Epithelial cell of proximal tubule (primary cell): ENCODE measurements at regions not wholly inside any gene's neighbourhood (a gene's known extent, or its start where the extent isn't known, plus 50 kb on each side); places are given as distances from the start of the nearest gene placed in this dataset.
A peak's percentile ranks its signal among the peaks of the same experiment; 100 is the strongest.

ENCODE experiments used
- DNase-seq: peaks from one replicate; pipeline ENCODE4 v3.0.0-alpha.2; 2011; ENCODE audit warnings: low read depth
- H3K4me3 ChIP-seq: 2 replicates; pipeline ENCODE4 v1.5.1; 2011; ENCODE audit warnings: low read depth, mild to moderate bottlenecking, low read length
- CTCF ChIP-seq: conservative IDR thresholded peaks from 2 replicates; pipeline ENCODE4 v1.5.1; 2012; ENCODE audit warnings: low read depth, mild to moderate bottlenecking, low read length

DNA sequence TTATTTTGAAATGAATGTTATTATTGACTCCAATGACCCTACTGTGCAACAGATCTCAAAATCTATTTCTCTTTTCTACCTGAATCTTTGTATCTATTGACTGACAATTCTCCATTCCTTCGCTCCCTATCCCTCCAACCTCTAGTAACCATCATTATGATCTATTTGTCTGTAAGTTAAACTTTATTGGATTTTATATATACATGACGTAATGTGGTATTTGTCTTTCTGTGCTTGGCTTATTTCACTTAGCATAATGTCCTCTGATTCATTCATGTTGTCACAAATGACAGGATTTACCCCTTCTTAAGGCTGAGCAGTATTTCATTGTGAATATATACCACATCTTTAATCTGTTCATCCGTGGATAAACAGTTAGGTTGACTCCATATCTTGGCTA lies 200.4 kb upstream of the SORCS1 start:
- no peak overlapping the region for H3K4me3 ChIP-seq
- no peak for TF ChIP-seq CTCF
- DNase-seq = no peak

DNA sequence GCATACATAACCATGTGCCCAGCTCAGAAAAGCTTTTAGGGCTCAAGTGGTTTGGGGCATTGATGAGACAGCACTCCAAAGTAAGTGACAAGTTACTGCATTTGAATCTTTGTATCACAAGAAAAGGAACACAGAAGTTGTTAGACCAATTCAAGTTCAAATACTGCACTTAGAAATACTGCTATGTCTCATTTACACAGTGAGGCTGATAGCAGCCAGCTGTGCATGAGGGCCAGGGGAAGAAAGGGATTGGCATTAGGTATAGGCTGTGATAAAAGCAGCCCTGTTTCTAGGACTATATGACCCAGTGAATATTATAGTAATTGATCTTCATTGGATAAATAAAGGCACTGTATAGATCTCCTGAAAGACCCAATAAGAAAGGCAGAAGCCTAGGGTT lies 197.8 kb upstream of the SORCS1 start:
- no peak for TF ChIP-seq CTCF
- DNase-seq = no peak
- no peak overlapping the region for H3K4me3 ChIP-seq

- no peak for TF ChIP-seq CTCF
- H3K4me3 ChIP-seq = no peak overlapping the region
- no peak for DNase-seq
Measured at GRCh38 chr10:107357033-107357432, 192.5 kb upstream of the SORCS1 start.

DNA sequence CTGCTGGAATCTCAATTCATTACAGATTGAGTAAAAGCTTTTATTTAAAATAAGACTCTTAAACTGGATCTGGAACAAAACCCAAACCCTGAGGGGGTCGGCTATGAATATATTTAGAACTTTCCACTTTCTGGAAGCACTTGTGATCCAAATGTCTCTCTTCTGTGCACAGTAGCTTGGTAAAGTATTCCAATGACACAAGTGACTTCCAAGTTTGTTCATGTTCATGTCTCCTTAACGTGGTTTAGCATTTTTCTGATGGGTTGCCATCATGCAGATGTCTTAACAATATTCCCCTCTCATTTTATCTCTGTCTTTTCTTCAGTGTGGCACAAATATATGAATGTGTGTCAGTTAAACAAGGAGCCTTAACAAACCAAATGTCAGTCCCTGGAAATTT lies 191.9 kb upstream of the SORCS1 start:
- no peak for DNase-seq
- no peak for TF ChIP-seq CTCF

DNA sequence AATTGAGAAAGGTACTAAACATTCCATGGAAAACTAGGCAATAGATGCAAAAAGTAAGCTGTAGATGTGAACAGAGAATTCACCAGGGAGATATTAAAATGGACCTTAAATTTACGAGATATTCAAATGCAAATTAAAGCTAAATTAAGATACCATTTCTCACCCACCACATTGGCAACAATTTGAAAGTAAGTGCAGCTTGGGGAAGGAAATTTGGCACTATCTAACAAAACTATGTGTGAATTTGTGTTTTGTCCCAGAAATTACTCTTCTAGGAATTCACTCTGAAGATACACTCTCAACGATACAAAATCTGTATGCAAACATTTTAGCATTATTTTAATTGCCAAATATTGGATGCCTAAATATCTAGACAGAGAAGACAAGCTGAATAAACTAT lies 178.2 kb upstream of the SORCS1 start:
- H3K4me3 ChIP-seq = no peak overlapping the region
- DNase-seq = no peak
- no peak for TF ChIP-seq CTCF

More for the DNA sequence above, 191.9 kb upstream of the SORCS1 start:
- no peak overlapping the region for H3K4me3 ChIP-seq

- peak; percentile 36 for DNase-seq
- no peak overlapping the region for H3K4me3 ChIP-seq
- no peak for TF ChIP-seq CTCF
Measured at GRCh38 chr10:107341281-107341680, 176.8 kb upstream of the SORCS1 start.

DNA sequence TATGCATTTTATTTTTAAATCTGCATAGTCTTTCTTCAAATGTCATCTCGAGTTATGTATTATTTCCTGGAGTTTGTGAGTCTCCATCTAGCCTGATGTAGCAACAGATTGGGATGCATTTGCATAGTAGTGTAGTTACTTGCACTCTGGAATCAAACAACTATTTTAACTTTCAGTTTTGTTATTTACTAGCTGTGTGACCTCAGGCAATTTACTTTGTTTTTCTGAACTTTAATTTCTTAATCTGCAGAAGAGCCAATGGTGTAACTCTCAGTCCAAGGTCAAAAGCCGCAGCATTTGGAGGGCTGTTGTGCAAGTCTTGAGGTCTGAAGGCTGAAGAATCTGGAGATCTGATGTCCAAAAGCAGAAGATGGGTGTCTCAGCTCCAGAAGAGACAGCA lies 175.8 kb upstream of the SORCS1 start:
- no peak for DNase-seq
- H3K4me3 ChIP-seq = no peak overlapping the region
- no peak for TF ChIP-seq CTCF
